ENCODE measurements at regions not wholly inside any gene's neighbourhood (a gene's known extent, or its start where the extent isn't known, plus 50 kb on each side); places are given as distances from the start of the nearest gene placed in this dataset.

- TF ChIP-seq CTCF (IDR thresholded peaks at IDR 0.05) = no peak
- TF ChIP-seq POLR2A (IDR thresholded peaks at IDR 0.05) = no peak
Observed at GRCh38 chr13:53138376-53139036, 109.9 kb downstream of the OLFM4 start.
